K562 (cell line): ENCODE measurements at regions not wholly inside any gene's neighbourhood (a gene's known extent, or its start where the extent isn't known, plus 50 kb on each side); places are given as distances from the start of the nearest gene placed in this dataset.

ENCODE experiments used
- ATAC-seq: fragments of 200-7000 bp; cut with Tn5 transposase; 3 replicates; pipeline ENCODE4 v1.9.1; 2020; ENCODE audit warnings: moderate library complexity
- BruUV-seq: library from RNA; stranded (reverse); fragments of 400-500 nt; replicated peaks from 2 replicates; lab custom pipeline; 2021; lab: Mats Ljungman, UMichigan
- CTCF ChIA-PET: fragments of 300-600 bp; formaldehyde crosslinking; extraction: SDS; loops from one replicate; lab custom pipeline; 2021; ENCODE audit warnings: low intra/inter-chr PET ratio; lab: Yijun Ruan, JAX
- POLR2A ChIA-PET: fragments of 300-600, 350-650 bp; sonication (Branson Sonifier 250); formaldehyde crosslinking; extraction: SDS; loops from one replicate; lab custom pipeline; 2021; ENCODE audit warnings: antibody characterized with exemption, inconsistent platforms; lab: Yijun Ruan, JAX
- DNase-seq, 4 experiments: peaks; one replicate each; pipeline versions ENCODE4 v3.0.0 to v3.0.0-alpha.2; 2011 to 2018; ENCODE audit warnings: low spot score in 3 of 4, mixed read lengths in 3 of 4; ENCODE audit errors: extremely low read depth in 1 of 4
- FAIRE-seq: peaks from 2 replicates; lab custom pipeline; 2011; peaks lifted over from hg19 to GRCh38; lab: Jason Lieb, UNC
- H2AFZ ChIP-seq: 2 replicates; pipeline ENCODE4 v1.6.0; 2011; ENCODE audit warnings: low read depth, low read length, control low read depth, inconsistent platforms
- H3K27ac ChIP-seq: fragments of 200-600 bp; 3 replicates; pipeline ENCODE4 v1.8.0; 2011; ENCODE audit warnings: low read depth, mild to moderate bottlenecking, control low read depth, inconsistent platforms, low read length, moderate library complexity, mixed read lengths; ENCODE audit errors: extremely low read depth
- H3K27me3 ChIP-seq, 2 experiments: fragments of 300-600 bp in 1 of 2; 2 replicates in 1 of 2; 3 replicates in 1 of 2; pipeline versions ENCODE4 v1.6.0 to v1.8.0; 2011; ENCODE audit warnings: inconsistent platforms in 2 of 2, low read length in 2 of 2, mild to moderate bottlenecking in 1 of 2, mixed read lengths in 1 of 2, moderate library complexity in 1 of 2; ENCODE audit not compliant: control insufficient read depth in 2 of 2, insufficient read depth in 2 of 2
- H3K36me3 ChIP-seq: fragments of 300-600 bp; 3 replicates; pipeline ENCODE4 v1.8.0; 2011; ENCODE audit warnings: mild to moderate bottlenecking, low read length, inconsistent platforms; ENCODE audit not compliant: control insufficient read depth, insufficient read depth
- H3K4me1 ChIP-seq, 2 experiments: fragments of 200-600 bp in 1 of 2; replicated peaks in 1 of 2; 2 replicates in 1 of 2; 3 replicates in 1 of 2; pipeline versions ENCODE4 v1.5.1 to v1.8.0; 2011; ENCODE audit warnings: inconsistent platforms in 2 of 2, low read length in 2 of 2, mild to moderate bottlenecking in 1 of 2, mixed read lengths in 1 of 2, moderate library complexity in 1 of 2; ENCODE audit not compliant: control insufficient read depth in 2 of 2, insufficient read depth in 2 of 2
- H3K4me2 ChIP-seq: 2 replicates; pipeline ENCODE4 v1.6.1; 2011; ENCODE audit warnings: low read length, control low read depth, inconsistent platforms, mixed read lengths; ENCODE audit not compliant: insufficient read depth
- H3K4me3 ChIP-seq: fragments of 200-600 bp; sonication (generic), shearing (Covaris generic); 2 replicates; pipeline ENCODE4 v1.5.1; 2016; ENCODE audit warnings: control low read depth, inconsistent platforms
- H3K79me2 ChIP-seq: fragments of 200-600 bp; 3 replicates; pipeline ENCODE4 v1.8.0; 2011; ENCODE audit warnings: low read length, inconsistent platforms; ENCODE audit not compliant: control insufficient read depth, insufficient read depth
- H3K9ac ChIP-seq, 2 experiments: 2 replicates each; pipeline versions ENCODE4 v1.6.0 to v1.6.1; 2011; ENCODE audit warnings: low read depth in 2 of 2, low read length in 2 of 2, control low read depth in 1 of 2, inconsistent platforms in 1 of 2, mild to moderate bottlenecking in 1 of 2, mixed read lengths in 1 of 2; ENCODE audit not compliant: insufficient read depth in 1 of 2
- H3K9me1 ChIP-seq: one replicate; pipeline ENCODE4 v1.6.0; 2011; ENCODE audit warnings: inconsistent platforms, mild to moderate bottlenecking, low read length, moderate library complexity; ENCODE audit not compliant: control insufficient read depth, insufficient read depth
- H3K9me3 ChIP-seq: replicated peaks from 2 replicates; pipeline ENCODE4 v1.5.1; 2011; ENCODE audit warnings: low read depth, low read length, inconsistent platforms; ENCODE audit not compliant: control insufficient read depth, insufficient read depth
- H4K20me1 ChIP-seq: replicated peaks from 2 replicates; pipeline ENCODE4 v1.6.1; 2011; ENCODE audit warnings: low read length, inconsistent platforms, mixed read lengths; ENCODE audit not compliant: control insufficient read depth, insufficient read depth
- ARID1B ChIP-seq: fragments of 450-650 bp; IDR thresholded peaks from 2 replicates; pipeline ENCODE4 v1.6.1; 2016; ENCODE audit warnings: antibody characterized with exemption, mild to moderate bottlenecking, inconsistent platforms
- BRD9 ChIP-seq: fragments of 450-650 bp; IDR thresholded peaks from 2 replicates; pipeline ENCODE4 v1.6.1; 2018; ENCODE audit warnings: low read depth; ENCODE audit not compliant: partially characterized antibody
- CBFB ChIP-seq: sonication (generic); formaldehyde crosslinking; IDR thresholded peaks from 2 replicates; pipeline ENCODE4 v1.4.0; 2020; ENCODE audit warnings: mild to moderate bottlenecking, missing genetic modification reagents
- HNRNPLL ChIP-seq: fragments of 200-400 bp; formaldehyde crosslinking; IDR thresholded peaks from 2 replicates; pipeline ENCODE4 v1.6.1; 2017; ENCODE audit warnings: low read length, low read depth, mild to moderate bottlenecking; ENCODE audit not compliant: poor library complexity, severe bottlenecking
- MAFF ChIP-seq: IDR thresholded peaks from 2 replicates; pipeline ENCODE4 v1.6.1; 2012; ENCODE audit warnings: low read length, improper control_type of control experiment
- NBN ChIP-seq: fragments of 450-650 bp; IDR thresholded peaks from 2 replicates; pipeline ENCODE4 v1.6.1; 2016; ENCODE audit warnings: low read depth, mild to moderate bottlenecking
- WGBS: fragments of 100-300 bp; shearing (Covaris generic); methylation state at CpG from one replicate; pipeline ENCODE4 v1.1.6; 2016; ENCODE audit warnings: low coverage, mixed read lengths; ENCODE audit not compliant: insufficient coverage; ENCODE audit errors: missing lambda C conversion rate; 5-methylcytosine and 5-hydroxymethylcytosine counted together
- in situ Hi-C: fragments of 300-500 bp; cut with MboI; formaldehyde crosslinking; loops from 4 replicates; pipeline ENCODE4 v1.15.0; 2018; ENCODE audit warnings: inconsistent platforms, mixed read lengths
- intact Hi-C: fragments of 100-400 bp; cut with micrococcal nuclease; formaldehyde crosslinking; loops from 2 replicates; pipeline ENCODE4 v1.14.2; 2022
- TF ChIP-seq, protein P1 (sequence below): fragments of 250-450 bp; sonication (Bioruptor Pico); IDR thresholded peaks from 2 replicates; pipeline ENCODE4 v1.5.1; 2021; ENCODE audit warnings: mild to moderate bottlenecking
- TF ChIP-seq, protein P2 (sequence below): sonication (generic); formaldehyde crosslinking; IDR thresholded peaks from 2 replicates; pipeline ENCODE4 v1.8.0; 2022; ENCODE audit warnings: mild to moderate bottlenecking, missing genetic modification reagents, borderline replicate concordance

DNA sequence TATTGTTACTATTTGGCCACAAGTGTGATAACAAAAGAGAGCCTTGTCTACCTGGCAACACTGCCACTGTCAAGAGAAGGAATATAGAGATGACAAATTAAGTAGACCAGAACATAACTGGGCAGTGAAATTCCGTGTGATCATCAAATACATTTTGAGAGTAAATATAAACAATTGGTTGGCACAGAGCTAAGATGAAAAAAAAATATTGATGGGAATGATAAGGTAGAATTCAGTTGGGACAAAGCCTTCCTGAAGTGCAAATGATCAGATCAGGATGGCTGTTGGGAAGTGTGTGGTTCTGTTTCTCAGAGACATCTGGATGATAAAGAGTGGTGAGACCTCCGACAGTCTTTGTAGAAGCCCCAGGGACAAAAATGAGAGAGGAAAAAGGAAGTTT lies 205.5 kb upstream of the CAMK1G start:
- CTCF ChIA-PET: no interaction called here
- no peak for ATAC-seq
- WGBS: 4% methylated on average over 2 of the region's 2 CpGs
- Histone ChIP-seq H3K27me3 (no peaks in the 10 kb centered on the region), H3K27ac (no peak overlapping the region), H3K4me1 (no peaks in the 10 kb centered on the region), H4K20me1 (no peaks in the 10 kb centered on the region), H3K79me2 (no peaks in the 10 kb centered on the region), H3K36me3 (no peaks in the 10 kb centered on the region), H3K9ac (no peak overlapping the region), H3K9me3 (no peaks in the 10 kb centered on the region), H3K4me2 (no peak overlapping the region), H2AFZ (no peak overlapping the region), H3K4me3 (no peak overlapping the region), H3K9me1 (no peaks in the 10 kb centered on the region)
- no peak for TF ChIP-seq HNRNPLL
- TF ChIP-seq, protein P1, sequence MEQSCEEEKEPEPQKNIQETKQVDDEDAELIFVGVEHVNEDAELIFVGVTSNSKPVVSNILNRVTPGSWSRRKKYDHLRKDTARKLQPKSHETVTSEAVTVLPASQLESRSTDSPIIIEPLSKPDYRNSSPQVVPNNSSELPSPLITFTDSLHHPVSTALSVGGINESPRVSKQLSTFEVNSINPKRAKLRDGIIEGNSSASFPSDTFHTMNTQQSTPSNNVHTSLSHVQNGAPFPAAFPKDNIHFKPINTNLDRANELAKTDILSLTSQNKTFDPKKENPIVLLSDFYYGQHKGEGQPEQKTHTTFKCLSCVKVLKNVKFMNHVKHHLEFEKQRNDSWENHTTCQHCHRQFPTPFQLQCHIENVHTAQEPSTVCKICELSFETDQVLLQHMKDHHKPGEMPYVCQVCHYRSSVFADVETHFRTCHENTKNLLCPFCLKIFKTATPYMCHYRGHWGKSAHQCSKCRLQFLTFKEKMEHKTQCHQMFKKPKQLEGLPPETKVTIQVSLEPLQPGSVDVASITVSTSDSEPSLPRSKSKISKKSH (CRISPR knock-in tag): no peak
- no peak for TF ChIP-seq ARID1B
- no peak for TF ChIP-seq CBFB (CRISPR knock-in tag)
- TF ChIP-seq NBN: no peak
- TF ChIP-seq BRD9: no peak
- TF ChIP-seq, protein P2, sequence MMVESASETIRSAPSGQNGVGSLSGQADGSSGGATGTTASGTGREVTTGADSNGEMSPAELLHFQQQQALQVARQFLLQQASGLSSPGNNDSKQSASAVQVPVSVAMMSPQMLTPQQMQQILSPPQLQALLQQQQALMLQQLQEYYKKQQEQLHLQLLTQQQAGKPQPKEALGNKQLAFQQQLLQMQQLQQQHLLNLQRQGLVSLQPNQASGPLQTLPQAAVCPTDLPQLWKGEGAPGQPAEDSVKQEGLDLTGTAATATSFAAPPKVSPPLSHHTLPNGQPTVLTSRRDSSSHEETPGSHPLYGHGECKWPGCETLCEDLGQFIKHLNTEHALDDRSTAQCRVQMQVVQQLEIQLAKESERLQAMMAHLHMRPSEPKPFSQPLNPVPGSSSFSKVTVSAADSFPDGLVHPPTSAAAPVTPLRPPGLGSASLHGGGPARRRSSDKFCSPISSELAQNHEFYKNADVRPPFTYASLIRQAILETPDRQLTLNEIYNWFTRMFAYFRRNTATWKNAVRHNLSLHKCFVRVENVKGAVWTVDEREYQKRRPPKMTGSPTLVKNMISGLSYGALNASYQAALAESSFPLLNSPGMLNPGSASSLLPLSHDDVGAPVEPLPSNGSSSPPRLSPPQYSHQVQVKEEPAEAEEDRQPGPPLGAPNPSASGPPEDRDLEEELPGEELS (CRISPR knock-in tag): no peak
- no peak for TF ChIP-seq MAFF
- BruUV-seq: no TSS peak
- in situ Hi-C loops: no loop called here
- POLR2A ChIA-PET: no interaction called here
- no peak for DNase-seq
- FAIRE-seq: no peak
- intact Hi-C loops: no loop called here
